IgD-negative memory B cell (primary cell): ENCODE measurements at regions not wholly inside any gene's neighbourhood (a gene's known extent, or its start where the extent isn't known, plus 50 kb on each side); places are given as distances from the start of the nearest gene placed in this dataset.
"Not testable (repeated sequence)": the region's sequence is repeated elsewhere in the genome, so short reads cannot be mapped to it uniquely, and the experiment has no call there.

Source experiments
- H3K27ac Mint-ChIP-seq, 3 donors: one replicate each; pipeline ENCODE4 v1.8.0; 2020 to 2022; ENCODE audit warnings: mild to moderate bottlenecking in 3 of 3, mixed read lengths in 3 of 3, moderate library complexity in 1 of 3
- H3K27me3 Mint-ChIP-seq: one replicate; pipeline ENCODE4 v1.8.0; 2021; ENCODE audit warnings: mixed read lengths
- H3K36me3 Mint-ChIP-seq: one replicate; pipeline ENCODE4 v1.8.0; 2020; ENCODE audit warnings: mild to moderate bottlenecking, mixed read lengths
- H3K4me1 Mint-ChIP-seq, 3 donors: one replicate each; pipeline ENCODE4 v1.8.0; 2020 to 2022; ENCODE audit warnings: mixed read lengths in 3 of 3, mild to moderate bottlenecking in 1 of 3
- H3K4me3 Mint-ChIP-seq, 4 donors: one replicate each; pipeline ENCODE4 v1.8.0; 2020 to 2022; ENCODE audit warnings: mild to moderate bottlenecking in 4 of 4, mixed read lengths in 4 of 4, moderate library complexity in 3 of 4
- H3K9me3 Mint-ChIP-seq, 3 donors: one replicate each; pipeline ENCODE4 v1.8.0; 2020 to 2021; ENCODE audit warnings: mixed read lengths in 3 of 3, mild to moderate bottlenecking in 1 of 3

DNA sequence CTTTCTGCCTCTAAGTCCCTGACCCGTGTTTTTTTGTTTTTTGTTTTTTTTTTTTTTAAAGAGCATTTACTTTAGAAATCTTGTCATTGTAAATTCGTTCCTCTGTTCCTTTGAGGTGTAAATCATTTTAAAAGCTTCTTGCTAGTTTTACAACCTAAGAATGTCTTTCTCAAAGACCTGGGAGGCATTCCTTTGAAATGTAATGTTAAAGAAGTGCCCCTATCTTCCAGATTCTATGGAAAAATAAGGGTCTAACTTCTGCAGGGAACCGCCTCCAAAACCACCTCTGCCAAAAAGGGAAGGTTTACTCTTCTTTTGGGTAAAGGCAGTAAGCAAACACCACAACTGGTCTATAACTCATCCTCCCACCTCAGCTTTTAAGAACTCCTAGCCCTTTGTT lies 259.6 kb upstream of the ZNF804A start:
- Mint-ChIP-seq H3K4me1 (no peaks in the 10 kb centered on the region), H3K27me3 (no peaks in the 10 kb centered on the region), H3K27ac (peak overlapping the region in 1 of 3 donors; percentile 50), H3K36me3 (peaks cover 2% of the 10 kb centered on the region), H3K9me3 (peaks cover 0 to 2% (median 0%) of the 10 kb centered on the region in 3 donors), H3K4me3 (no peak overlapping the region)

DNA sequence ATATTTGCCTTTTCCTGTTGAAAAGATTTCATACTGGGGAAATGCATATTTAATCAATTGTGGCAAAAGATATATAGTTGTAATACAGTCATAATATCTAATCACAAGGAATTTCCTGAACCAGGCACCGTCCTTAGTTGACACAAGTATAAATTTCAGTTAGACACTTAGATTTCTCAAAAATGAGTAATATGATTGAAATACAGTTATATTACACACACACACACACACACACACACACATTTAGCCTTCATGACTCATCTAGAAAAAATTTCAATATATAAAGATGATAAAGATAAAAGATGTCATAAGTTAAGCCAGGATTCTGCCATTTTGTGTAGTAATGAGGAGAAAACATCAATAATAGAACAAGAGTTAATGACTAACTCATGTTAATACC lies 258.4 kb upstream of the ZNF804A start:
- H3K4me3 Mint-ChIP-seq: no peak overlapping the region
- H3K4me1 Mint-ChIP-seq: no peaks in the 10 kb centered on the region
- H3K27ac Mint-ChIP-seq: no peak overlapping the region
- H3K36me3 Mint-ChIP-seq: peaks cover 2% of the 10 kb centered on the region
- peaks cover 0 to 2% (median 0%) of the 10 kb centered on the region in 3 donors for H3K9me3 Mint-ChIP-seq
- H3K27me3 Mint-ChIP-seq: no peaks in the 10 kb centered on the region

DNA sequence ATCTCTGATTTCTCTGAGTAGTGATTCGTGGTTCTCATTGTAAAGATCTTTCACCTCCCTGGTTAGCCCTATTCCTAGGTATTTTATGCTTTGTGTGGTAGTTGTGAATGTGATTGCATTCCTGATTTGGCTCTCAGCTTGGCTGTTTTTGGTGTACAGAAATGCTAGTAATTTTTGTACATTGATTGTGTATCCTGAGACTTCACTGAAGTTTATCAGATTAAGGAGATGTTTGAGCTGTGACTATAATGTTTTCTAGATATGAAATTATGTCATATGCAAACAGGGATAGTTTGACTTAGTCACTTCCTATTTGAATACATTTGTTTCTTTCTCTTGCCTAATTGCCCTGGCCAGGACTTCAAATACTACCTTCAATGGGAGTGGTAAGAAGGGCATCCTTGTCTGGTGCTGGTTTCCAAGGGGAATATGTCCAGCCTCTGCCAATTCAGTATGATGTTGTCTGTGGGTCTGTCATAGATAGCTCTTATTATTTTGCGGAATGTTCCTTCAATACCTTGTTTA lies 251.9 kb upstream of the ZNF804A start:
- no peak overlapping the region for H3K27ac Mint-ChIP-seq
- H3K4me3 Mint-ChIP-seq: no peak overlapping the region
- peaks cover 0 to 9% (median 2%) of the 10 kb centered on the region in 3 donors for H3K9me3 Mint-ChIP-seq
- peaks cover 4% of the 10 kb centered on the region in 3 donors for H3K4me1 Mint-ChIP-seq
- peaks cover 2% of the 10 kb centered on the region for H3K36me3 Mint-ChIP-seq
- H3K27me3 Mint-ChIP-seq: no peaks in the 10 kb centered on the region

DNA sequence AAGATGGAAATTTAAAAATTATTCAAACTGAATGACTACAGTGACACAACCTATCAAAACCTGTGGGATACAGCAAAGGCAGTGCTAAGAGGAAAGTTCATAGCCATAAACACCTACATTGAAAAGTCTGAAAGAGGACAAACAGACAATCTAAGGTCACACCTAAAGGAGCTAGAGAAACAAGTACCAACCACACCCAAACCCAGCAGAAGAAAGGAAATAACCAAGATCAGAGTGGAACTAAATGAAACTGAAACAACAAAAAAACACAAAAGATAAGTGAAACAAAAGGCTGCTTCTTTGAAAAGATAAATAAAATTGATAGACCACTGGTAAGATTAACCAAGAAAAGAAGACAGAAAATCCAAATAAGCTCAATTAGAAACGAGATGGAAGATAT lies 247.2 kb upstream of the ZNF804A start:
- peaks cover 0 to 9% (median 2%) of the 10 kb centered on the region in 3 donors for H3K9me3 Mint-ChIP-seq
- peak overlapping the region in 2 of 3 donors; percentile 0 to 73 for H3K27ac Mint-ChIP-seq
- H3K4me3 Mint-ChIP-seq: peak overlapping the region in 1 of 4 donors; percentile 66
- no peaks in the 10 kb centered on the region for H3K27me3 Mint-ChIP-seq
- H3K36me3 Mint-ChIP-seq: peaks cover 2% of the 10 kb centered on the region
- H3K4me1 Mint-ChIP-seq: peaks cover 5 to 7% (median 6%) of the 10 kb centered on the region in 3 donors

DNA sequence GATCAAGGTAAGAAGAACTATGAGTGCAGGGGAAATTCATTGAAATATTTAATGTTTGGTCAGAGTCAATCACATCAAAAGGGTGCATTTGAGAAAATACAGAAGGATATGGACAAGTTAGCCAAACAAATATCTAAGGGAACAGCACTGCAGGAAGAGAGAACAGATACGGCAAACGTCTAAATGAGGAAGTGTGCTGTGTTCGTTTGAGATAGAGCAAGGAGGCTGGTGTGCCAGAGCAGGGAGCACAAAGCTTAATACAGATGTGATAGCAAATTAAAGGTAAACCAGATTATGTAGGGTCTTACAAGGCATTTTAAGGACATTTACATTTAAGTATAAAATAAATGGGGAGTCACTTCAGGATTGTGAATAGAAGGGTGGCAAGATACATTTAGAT lies 241.3 kb upstream of the ZNF804A start:
- Mint-ChIP-seq H3K36me3 (no peaks in the 10 kb centered on the region), H3K27me3 (no peaks in the 10 kb centered on the region), H3K27ac (no peak overlapping the region), H3K4me3 (peak overlapping the region in 1 of 4 donors; percentile 10), H3K4me1 (peaks cover 0 to 6% (median 5%) of the 10 kb centered on the region in 3 donors), H3K9me3 (no peaks in the 10 kb centered on the region)

DNA sequence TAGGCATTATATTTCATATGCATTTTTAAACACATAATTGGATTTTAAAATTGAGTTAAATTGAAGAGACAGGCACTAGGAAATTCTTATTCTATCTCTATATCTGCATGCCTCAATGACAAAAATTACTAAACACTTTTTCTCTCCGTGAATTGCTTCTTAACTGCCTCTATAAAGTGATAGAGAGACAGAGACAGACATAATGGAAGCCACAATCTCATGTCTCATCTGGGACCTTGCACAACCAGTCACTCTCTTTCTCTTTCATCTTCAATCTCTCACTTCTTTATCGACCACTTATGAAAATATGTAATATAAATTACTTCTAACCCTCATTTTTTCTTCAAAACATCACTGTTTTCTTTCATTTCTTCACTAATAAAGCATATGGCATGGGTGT lies 238.9 kb upstream of the ZNF804A start:
- peaks cover 0 to 6% (median 5%) of the 10 kb centered on the region in 3 donors for H3K4me1 Mint-ChIP-seq
- no peaks in the 10 kb centered on the region for H3K9me3 Mint-ChIP-seq
- H3K4me3 Mint-ChIP-seq: no peak overlapping the region
- no peaks in the 10 kb centered on the region for H3K36me3 Mint-ChIP-seq
- no peak overlapping the region for H3K27ac Mint-ChIP-seq
- no peaks in the 10 kb centered on the region for H3K27me3 Mint-ChIP-seq

DNA sequence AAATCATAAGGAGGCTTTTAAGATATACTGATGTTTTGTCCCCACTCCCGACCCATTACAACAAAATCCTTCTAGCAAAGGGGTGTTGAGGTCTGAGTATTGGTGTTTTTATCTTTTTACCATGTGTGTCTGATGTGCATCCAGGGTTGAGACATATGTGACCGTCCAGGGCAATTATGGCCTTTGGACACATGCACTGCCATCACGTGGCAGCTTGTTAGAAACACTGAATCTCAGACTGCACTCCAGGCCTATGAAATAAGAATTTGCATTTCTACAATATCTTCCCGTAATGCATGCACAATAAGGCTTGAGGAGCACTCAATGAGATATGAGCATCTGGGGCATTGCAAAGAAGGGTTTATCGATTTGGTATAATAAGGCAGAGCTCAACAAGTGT lies 235.1 kb upstream of the ZNF804A start:
- no peak overlapping the region for H3K4me3 Mint-ChIP-seq
- no peaks in the 10 kb centered on the region for H3K9me3 Mint-ChIP-seq
- H3K27ac Mint-ChIP-seq: no peak overlapping the region
- H3K27me3 Mint-ChIP-seq: no peaks in the 10 kb centered on the region
- H3K4me1 Mint-ChIP-seq: no peaks in the 10 kb centered on the region
- no peaks in the 10 kb centered on the region for H3K36me3 Mint-ChIP-seq

DNA sequence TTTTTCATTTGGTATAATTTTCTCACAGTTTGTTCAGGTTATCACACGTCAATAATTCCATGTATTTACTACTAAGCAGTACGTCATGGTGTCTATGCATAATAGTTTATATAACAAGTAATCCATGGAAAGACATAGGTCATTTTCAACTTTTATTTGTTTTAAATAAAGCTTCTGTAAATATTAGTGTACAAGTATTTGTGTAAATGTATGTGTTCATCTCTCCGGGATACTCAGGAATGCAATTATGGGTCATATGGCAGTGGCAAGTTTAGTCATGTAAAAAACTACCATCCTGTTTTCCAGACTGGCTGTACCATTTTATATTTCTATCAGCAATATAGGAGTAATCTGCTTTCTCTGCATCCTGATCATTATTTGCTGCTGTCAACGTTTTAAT lies 231.1 kb upstream of the ZNF804A start:
- H3K27me3 Mint-ChIP-seq: no peaks in the 10 kb centered on the region
- H3K4me3 Mint-ChIP-seq: no peak overlapping the region
- no peak overlapping the region for H3K27ac Mint-ChIP-seq
- peaks cover 2% of the 10 kb centered on the region for H3K36me3 Mint-ChIP-seq
- peaks cover 0 to 4% (median 0%) of the 10 kb centered on the region in 3 donors for H3K9me3 Mint-ChIP-seq
- peaks cover 3 to 12% (median 7%) of the 10 kb centered on the region in 3 donors for H3K4me1 Mint-ChIP-seq

DNA sequence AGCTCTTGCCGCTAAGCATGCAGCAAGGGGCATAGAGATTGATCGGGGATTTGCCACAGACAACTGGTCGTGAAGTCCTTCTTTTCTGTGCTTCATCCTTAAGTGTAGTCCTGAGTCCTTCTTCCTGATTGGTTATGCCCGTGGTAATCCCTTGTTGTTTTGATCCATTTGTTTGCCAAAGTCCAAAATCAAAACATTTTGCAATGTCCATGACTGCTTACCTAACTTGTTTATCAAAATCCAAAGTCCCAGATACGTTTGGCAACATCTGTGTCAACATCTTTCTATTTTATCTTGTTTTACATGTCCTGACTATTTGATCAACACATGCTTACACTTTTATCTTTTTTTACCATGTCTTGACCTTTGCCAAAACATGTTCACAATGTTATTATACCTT lies 229.0 kb upstream of the ZNF804A start:
- H3K27ac Mint-ChIP-seq: no peak overlapping the region
- peaks cover 2% of the 10 kb centered on the region for H3K36me3 Mint-ChIP-seq
- H3K9me3 Mint-ChIP-seq: peaks cover 0 to 4% (median 0%) of the 10 kb centered on the region in 3 donors
- H3K4me1 Mint-ChIP-seq: peaks cover 3 to 12% (median 7%) of the 10 kb centered on the region in 3 donors
- H3K27me3 Mint-ChIP-seq: no peaks in the 10 kb centered on the region
- H3K4me3 Mint-ChIP-seq: no peak overlapping the region

DNA sequence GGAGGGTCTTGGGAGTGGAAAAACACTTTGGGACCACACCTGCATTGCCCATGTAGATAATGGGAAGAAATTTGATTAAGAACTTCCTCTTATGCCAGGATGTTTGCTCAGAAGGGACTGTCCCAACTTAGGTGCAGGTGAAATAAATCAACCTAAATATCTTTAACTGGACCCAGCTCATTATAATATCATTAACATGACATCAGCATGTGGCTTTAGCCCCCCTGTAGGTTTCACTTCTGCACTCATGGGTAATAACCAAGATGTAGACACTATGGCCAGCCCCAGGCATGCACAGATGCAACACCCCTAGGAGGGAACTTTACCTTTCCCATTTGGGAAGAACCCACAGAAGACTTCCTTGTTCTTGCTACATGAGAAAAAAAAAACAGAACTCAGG lies 227.4 kb upstream of the ZNF804A start:
- Mint-ChIP-seq H3K4me1 (peaks cover 3 to 12% (median 7%) of the 10 kb centered on the region in 3 donors), H3K27ac (peak overlapping the region in 1 of 3 donors; percentile 17), H3K9me3 (peaks cover 0 to 4% (median 0%) of the 10 kb centered on the region in 3 donors), H3K4me3 (no peak overlapping the region), H3K36me3 (peaks cover 2% of the 10 kb centered on the region), H3K27me3 (no peaks in the 10 kb centered on the region)

DNA sequence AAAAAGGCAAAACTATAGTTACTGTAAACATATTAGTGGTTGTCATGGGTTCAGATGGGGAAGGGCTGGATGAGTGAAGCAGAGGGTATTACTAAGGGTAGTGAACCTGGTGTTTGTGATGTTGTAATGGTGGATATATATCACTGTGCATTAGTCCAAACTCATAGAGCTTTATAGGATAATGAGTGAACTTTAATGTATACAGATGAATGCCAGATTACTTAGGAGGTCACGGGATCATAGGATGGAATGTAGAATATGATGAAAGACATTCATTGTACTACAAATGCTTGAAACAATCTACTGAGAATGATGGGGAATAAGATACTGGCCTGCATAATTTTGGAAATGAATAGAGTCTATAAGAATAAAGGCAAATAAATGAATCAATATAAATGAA lies 226.7 kb upstream of the ZNF804A start:
- Mint-ChIP-seq H3K4me1 (peaks cover 3 to 12% (median 7%) of the 10 kb centered on the region in 3 donors), H3K4me3 (no peak overlapping the region), H3K27ac (peak overlapping the region in 2 of 3 donors; percentile 17 to 78), H3K27me3 (no peaks in the 10 kb centered on the region), H3K36me3 (peaks cover 2% of the 10 kb centered on the region), H3K9me3 (peaks cover 0 to 4% (median 0%) of the 10 kb centered on the region in 3 donors)

DNA sequence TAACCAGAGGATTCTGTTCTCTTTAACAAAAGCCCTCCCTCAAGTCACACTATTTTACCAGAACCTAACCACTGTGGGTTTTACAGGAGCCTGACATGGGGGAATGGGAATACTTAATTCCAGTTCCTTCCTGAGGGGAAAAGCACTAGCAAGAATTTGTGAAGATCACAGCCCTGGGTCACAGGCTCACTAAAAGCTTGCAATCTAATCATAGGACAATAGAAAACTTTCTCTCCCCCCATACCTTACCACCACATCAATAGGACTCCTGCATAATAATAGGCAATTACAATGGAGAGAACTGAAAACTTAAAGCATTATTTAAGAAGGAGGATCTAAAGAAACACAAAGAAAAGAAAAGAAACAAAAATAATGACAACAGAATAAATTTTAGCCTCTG lies 225.8 kb upstream of the ZNF804A start:
- Mint-ChIP-seq H3K36me3 (peaks cover 2% of the 10 kb centered on the region), H3K4me3 (no peak overlapping the region), H3K27ac (peak overlapping the region in 1 of 3 donors; percentile 78), H3K27me3 (no peaks in the 10 kb centered on the region), H3K4me1 (peaks cover 3 to 12% (median 7%) of the 10 kb centered on the region in 3 donors), H3K9me3 (peaks cover 0 to 4% (median 0%) of the 10 kb centered on the region in 3 donors)

DNA sequence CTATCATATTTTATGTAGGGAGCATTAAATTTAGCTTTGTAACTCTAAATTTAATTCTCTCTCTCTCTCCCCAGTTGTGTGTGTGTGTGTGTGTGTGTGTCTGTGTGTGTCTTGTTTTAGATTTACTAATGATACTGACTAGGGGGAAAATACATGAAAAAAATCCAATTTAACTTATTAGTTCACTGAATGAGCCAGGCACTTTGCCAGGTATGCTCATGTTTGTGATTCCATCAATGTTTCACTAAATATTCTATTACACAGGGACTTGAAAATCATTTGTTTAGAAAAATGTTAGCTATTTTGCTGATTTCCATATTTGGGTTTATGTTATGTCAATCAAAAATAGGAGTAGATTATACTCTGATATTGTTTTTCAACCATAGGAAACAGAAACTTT lies 203.7 kb upstream of the ZNF804A start:
- Mint-ChIP-seq H3K4me3 (no peak overlapping the region), H3K4me1 (no peaks in the 10 kb centered on the region), H3K27ac (no peak overlapping the region), H3K36me3 (no peaks in the 10 kb centered on the region), H3K9me3 (peaks cover 0 to 2% (median 0%) of the 10 kb centered on the region in 3 donors), H3K27me3 (no peaks in the 10 kb centered on the region)

DNA sequence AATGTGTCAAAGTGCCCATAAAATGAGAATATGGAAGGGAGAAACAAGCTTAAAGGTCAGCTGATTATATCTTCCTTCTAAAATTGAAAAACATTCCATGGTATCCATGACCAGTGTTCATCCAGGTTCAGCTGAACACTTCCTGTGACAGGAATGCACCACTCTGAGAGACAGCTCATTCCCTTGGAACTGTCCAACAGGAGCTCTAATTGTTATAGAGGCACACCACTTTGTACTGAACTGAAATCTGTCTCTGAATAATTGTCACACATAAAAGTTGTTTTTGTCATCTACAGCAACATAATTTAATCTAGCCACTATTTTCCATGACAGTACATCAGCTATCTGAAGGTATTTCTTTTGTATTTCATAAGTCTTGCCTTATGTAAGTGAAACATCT lies 195.9 kb upstream of the ZNF804A start:
- Mint-ChIP-seq H3K4me1 (no peaks in the 10 kb centered on the region), H3K36me3 (no peaks in the 10 kb centered on the region), H3K27me3 (no peaks in the 10 kb centered on the region), H3K4me3 (no peak overlapping the region), H3K9me3 (peaks cover 0 to 6% (median 2%) of the 10 kb centered on the region in 3 donors), H3K27ac (no peak overlapping the region)

DNA sequence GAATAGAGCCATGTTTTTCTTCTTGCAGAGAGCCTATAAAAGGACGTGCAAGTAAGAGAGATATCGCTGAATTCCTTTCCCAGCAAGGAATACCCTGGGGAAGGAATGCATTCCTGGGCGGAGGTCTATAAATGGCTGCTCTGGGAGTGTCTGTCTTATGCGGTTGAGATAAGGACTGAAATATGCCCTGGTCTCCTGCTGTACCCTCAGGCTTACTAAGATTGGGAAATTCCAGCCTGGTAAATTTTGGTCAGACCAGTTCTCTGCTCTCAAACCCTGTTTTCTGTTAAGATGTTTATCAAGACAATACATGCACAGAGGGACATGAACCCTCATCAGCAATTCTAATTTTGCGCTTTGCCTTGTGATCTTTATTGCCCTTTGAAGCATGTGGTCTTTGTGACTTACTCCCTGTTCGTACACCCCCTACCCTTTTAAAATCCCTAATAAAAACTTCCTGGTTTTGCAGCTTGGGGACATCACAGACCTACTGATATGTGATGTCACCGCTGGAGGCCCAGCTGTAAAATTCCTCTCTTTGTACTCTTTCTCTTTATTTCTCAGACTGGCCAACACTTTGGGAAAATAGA lies 191.2 kb upstream of the ZNF804A start:
- H3K4me1 Mint-ChIP-seq, H3K27me3 Mint-ChIP-seq, H3K27ac Mint-ChIP-seq, H3K36me3 Mint-ChIP-seq: not testable (repeated sequence)
- Mint-ChIP-seq H3K4me3 (peak overlapping the region in 1 of 4 donors; percentile 43), H3K9me3 (peaks cover 0 to 14% (median 8%) of the 10 kb centered on the region in 3 donors)

DNA sequence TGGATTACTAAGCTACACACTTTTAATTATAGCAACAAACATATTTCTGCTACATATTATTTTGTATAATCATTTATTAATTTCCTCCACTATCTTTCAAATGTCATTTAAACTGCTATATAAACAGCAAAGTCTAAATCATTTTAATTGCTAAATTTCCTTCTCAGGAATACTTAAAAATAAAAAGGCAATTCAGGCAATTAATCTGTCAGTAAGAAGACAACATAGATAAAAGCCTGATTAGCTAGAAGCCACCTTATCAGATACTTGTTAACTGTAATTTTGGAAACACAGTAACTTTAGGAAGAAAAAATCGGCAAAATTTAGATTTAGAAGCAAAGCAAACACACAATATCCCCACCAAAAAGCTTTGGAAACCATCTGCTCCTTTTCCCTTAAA lies 188.2 kb upstream of the ZNF804A start:
- H3K27me3 Mint-ChIP-seq: no peaks in the 10 kb centered on the region
- no peak overlapping the region for H3K27ac Mint-ChIP-seq
- H3K4me3 Mint-ChIP-seq: no peak overlapping the region
- H3K36me3 Mint-ChIP-seq: no peaks in the 10 kb centered on the region
- peaks cover 0 to 14% (median 8%) of the 10 kb centered on the region in 3 donors for H3K9me3 Mint-ChIP-seq
- no peaks in the 10 kb centered on the region for H3K4me1 Mint-ChIP-seq
